ENCODE measurements at regions not wholly inside any gene's neighbourhood (a gene's known extent, or its start where the extent isn't known, plus 50 kb on each side); places are given as distances from the start of the nearest gene placed in this dataset.

DNA sequence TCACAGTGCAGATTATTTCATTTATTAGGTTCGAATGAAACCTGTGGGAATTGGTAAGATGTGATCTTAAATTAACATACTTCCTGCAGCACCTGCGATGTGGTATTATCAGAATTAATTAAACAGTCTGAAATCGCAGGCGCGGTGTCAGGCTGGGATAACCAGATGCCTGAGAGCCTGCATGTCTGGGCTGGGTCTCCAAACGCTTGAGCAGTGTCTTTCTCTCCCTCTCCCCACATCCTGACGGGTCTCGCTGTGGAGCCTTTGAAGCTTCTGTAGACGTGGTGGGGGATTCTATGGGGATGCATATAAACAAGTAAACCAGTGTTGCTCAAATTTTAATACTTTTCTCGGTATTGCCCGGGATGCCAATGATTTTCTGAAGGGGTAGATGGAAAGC is 366.2 kb upstream of the SPRED2 start:
- TF ChIP-seq, protein P1, sequence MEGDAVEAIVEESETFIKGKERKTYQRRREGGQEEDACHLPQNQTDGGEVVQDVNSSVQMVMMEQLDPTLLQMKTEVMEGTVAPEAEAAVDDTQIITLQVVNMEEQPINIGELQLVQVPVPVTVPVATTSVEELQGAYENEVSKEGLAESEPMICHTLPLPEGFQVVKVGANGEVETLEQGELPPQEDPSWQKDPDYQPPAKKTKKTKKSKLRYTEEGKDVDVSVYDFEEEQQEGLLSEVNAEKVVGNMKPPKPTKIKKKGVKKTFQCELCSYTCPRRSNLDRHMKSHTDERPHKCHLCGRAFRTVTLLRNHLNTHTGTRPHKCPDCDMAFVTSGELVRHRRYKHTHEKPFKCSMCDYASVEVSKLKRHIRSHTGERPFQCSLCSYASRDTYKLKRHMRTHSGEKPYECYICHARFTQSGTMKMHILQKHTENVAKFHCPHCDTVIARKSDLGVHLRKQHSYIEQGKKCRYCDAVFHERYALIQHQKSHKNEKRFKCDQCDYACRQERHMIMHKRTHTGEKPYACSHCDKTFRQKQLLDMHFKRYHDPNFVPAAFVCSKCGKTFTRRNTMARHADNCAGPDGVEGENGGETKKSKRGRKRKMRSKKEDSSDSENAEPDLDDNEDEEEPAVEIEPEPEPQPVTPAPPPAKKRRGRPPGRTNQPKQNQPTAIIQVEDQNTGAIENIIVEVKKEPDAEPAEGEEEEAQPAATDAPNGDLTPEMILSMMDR (IDR thresholded peaks at IDR 0.05) = no peak
- no peak for TF ChIP-seq POLR2AphosphoS5 (IDR thresholded peaks at IDR 0.05)

Measured in gastroesophageal sphincter (tissue), 3 donors.